ENCODE measurements at regions not wholly inside any gene's neighbourhood (a gene's known extent, or its start where the extent isn't known, plus 50 kb on each side); places are given as distances from the start of the nearest gene placed in this dataset.

DNA sequence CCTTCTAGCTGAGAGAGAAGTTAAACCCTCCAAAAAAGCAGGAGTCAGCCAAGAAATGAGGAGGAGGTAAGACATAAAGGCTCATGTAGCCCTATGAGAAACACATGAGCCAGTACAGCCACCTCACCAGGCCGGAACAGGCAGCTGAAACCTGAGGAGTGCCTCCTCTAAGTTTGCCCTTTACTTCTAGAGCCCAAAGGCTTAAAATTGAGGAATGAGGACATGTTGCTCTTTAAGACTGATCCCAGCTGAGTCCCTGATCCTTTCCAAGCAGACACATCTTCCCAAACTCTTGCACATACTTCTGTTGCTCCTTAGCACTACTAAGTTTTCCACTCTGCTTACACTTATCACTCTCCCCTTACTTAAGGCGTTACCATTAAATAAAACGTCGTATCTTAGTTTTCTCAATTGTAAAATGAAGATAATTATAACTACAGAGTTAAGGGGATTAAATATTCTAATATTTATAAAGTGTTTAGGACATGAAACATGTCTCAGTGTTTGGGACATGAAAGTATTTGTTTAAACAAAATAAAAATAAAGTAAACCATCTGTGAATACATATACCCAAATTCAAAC lies 124.0 kb downstream of the OGFRL1 start:
- TF ChIP-seq, protein P1, sequence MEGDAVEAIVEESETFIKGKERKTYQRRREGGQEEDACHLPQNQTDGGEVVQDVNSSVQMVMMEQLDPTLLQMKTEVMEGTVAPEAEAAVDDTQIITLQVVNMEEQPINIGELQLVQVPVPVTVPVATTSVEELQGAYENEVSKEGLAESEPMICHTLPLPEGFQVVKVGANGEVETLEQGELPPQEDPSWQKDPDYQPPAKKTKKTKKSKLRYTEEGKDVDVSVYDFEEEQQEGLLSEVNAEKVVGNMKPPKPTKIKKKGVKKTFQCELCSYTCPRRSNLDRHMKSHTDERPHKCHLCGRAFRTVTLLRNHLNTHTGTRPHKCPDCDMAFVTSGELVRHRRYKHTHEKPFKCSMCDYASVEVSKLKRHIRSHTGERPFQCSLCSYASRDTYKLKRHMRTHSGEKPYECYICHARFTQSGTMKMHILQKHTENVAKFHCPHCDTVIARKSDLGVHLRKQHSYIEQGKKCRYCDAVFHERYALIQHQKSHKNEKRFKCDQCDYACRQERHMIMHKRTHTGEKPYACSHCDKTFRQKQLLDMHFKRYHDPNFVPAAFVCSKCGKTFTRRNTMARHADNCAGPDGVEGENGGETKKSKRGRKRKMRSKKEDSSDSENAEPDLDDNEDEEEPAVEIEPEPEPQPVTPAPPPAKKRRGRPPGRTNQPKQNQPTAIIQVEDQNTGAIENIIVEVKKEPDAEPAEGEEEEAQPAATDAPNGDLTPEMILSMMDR (IDR thresholded peaks at IDR 0.05 in 2 of 3, conservative IDR thresholded peaks at IDR 0.05 in 1 of 3; ENCODE audit: borderline replicate concordance in 1 of 3, insufficient read depth in 1 of 3, low read depth in 2 of 3, low read length in 2 of 3) = no peak
- TF ChIP-seq ZNF274 (IDR thresholded peaks at IDR 0.05; ENCODE audit: low read depth, low read length) = no peak
- TF ChIP-seq ZFX (IDR thresholded peaks at IDR 0.05) = no peak
- no peak for TF ChIP-seq RAD21 (IDR thresholded peaks at IDR 0.05; ENCODE audit: low read depth)
- TF ChIP-seq EZH2 (IDR thresholded peaks at IDR 0.05) = no peak
- no peak for TF ChIP-seq JUND (IDR thresholded peaks at IDR 0.05)
- TF ChIP-seq POLR2A (IDR thresholded peaks at IDR 0.05; ENCODE audit: borderline replicate concordance, extremely low read depth, insufficient read depth, insufficient read length) = no peak
- TF ChIP-seq TCF7L2 (IDR thresholded peaks at IDR 0.05; ENCODE audit: borderline replicate concordance, extremely low read depth, insufficient read depth, insufficient read length) = no peak

Measured in HCT116 (cell line).